ENCODE measurements at regions not wholly inside any gene's neighbourhood (a gene's known extent, or its start where the extent isn't known, plus 50 kb on each side); places are given as distances from the start of the nearest gene placed in this dataset.

GRCh38 chr7:25595996-25596395 is 367.7 kb upstream of the NPVF start:
- intact Hi-C loops (cut with micrococcal nuclease; ENCODE audit: unreplicated experiment) = no loop called here
- H2AFZ ChIP-seq (ENCODE audit: low read length) = no peak overlapping the region
- no peaks in the 10 kb centered on the region for H3K4me1 ChIP-seq (ENCODE audit: insufficient read depth, low read length, poor library complexity, severe bottlenecking)
- no peaks in the 10 kb centered on the region for H4K20me1 ChIP-seq (ENCODE audit: insufficient read depth, low read length)
- no peak overlapping the region for H3K27ac ChIP-seq (ENCODE audit: low read depth, low read length, poor library complexity, severe bottlenecking)
- H3K9me3 ChIP-seq (ENCODE audit: low read length) = no peaks in the 10 kb centered on the region
- no peaks in the 10 kb centered on the region for H3K79me2 ChIP-seq (ENCODE audit: insufficient read depth, low read depth, low read length)
- H3K4me3 ChIP-seq (ENCODE audit: low read depth, low read length, poor library complexity, severe bottlenecking) = no peak overlapping the region
- TF ChIP-seq CTCF (conservative IDR thresholded peaks at IDR 0.05; ENCODE audit: low read length) = no peak
- no peak for TF ChIP-seq EZH2phosphoT487 (IDR thresholded peaks at IDR 0.05; ENCODE audit: borderline replicate concordance, low read depth, low read length)
- no peak for DNase-seq (ENCODE audit: low spot score)
- CTCF ChIA-PET (ENCODE audit: unreplicated experiment) = no interaction called here
- BruUV-seq (replicated peaks) = no TSS peak
- POLR2A ChIA-PET = no interaction called here
- H3K4me2 ChIP-seq (ENCODE audit: low read length) = no peak overlapping the region
- H3K36me3 ChIP-seq (ENCODE audit: insufficient read depth, low read length) = no peaks in the 10 kb centered on the region
- H3K9me2 ChIP-seq (ENCODE audit: insufficient read depth, low read length) = no peaks in the 10 kb centered on the region

GRCh38 chr7:25596443-25596842 is 368.2 kb upstream of the NPVF start:
- no peak for DNase-seq (ENCODE audit: low spot score)
- ChIA-PET POLR2A (no interaction called here), CTCF (ENCODE audit: unreplicated experiment) (no interaction called here)
- H3K9me2 ChIP-seq (ENCODE audit: insufficient read depth, low read length) = no peaks in the 10 kb centered on the region
- H2AFZ ChIP-seq (ENCODE audit: low read length) = no peak overlapping the region
- H3K79me2 ChIP-seq (ENCODE audit: insufficient read depth, low read depth, low read length) = no peaks in the 10 kb centered on the region
- no peak overlapping the region for H3K4me3 ChIP-seq (ENCODE audit: low read depth, low read length, poor library complexity, severe bottlenecking)
- intact Hi-C loops (cut with micrococcal nuclease; ENCODE audit: unreplicated experiment) = no loop called here
- H3K27ac ChIP-seq (ENCODE audit: low read depth, low read length, poor library complexity, severe bottlenecking) = no peak overlapping the region
- no peaks in the 10 kb centered on the region for H4K20me1 ChIP-seq (ENCODE audit: insufficient read depth, low read length)
- TF ChIP-seq CTCF (conservative IDR thresholded peaks at IDR 0.05; ENCODE audit: low read length) (no peak), EZH2phosphoT487 (IDR thresholded peaks at IDR 0.05; ENCODE audit: borderline replicate concordance, low read depth, low read length) (no peak)
- no peak overlapping the region for H3K4me2 ChIP-seq (ENCODE audit: low read length)
- no peaks in the 10 kb centered on the region for H3K9me3 ChIP-seq (ENCODE audit: low read length)
- BruUV-seq (replicated peaks) = no TSS peak
- no peaks in the 10 kb centered on the region for H3K36me3 ChIP-seq (ENCODE audit: insufficient read depth, low read length)
- H3K4me1 ChIP-seq (ENCODE audit: insufficient read depth, low read length, poor library complexity, severe bottlenecking) = no peaks in the 10 kb centered on the region

GRCh38 chr7:25597946-25598345 is 369.7 kb upstream of the NPVF start:
- intact Hi-C loops (cut with micrococcal nuclease; ENCODE audit: unreplicated experiment) = no loop called here
- no TSS peak for BruUV-seq (replicated peaks)
- H3K4me2 ChIP-seq (ENCODE audit: low read length) = no peak overlapping the region
- DNase-seq (ENCODE audit: low spot score) = no peak
- TF ChIP-seq CTCF (conservative IDR thresholded peaks at IDR 0.05; ENCODE audit: low read length) (no peak), EZH2phosphoT487 (IDR thresholded peaks at IDR 0.05; ENCODE audit: borderline replicate concordance, low read depth, low read length) (no peak)
- H3K36me3 ChIP-seq (ENCODE audit: insufficient read depth, low read length) = no peaks in the 10 kb centered on the region
- no peaks in the 10 kb centered on the region for H4K20me1 ChIP-seq (ENCODE audit: insufficient read depth, low read length)
- no peak overlapping the region for H2AFZ ChIP-seq (ENCODE audit: low read length)
- H3K27ac ChIP-seq (ENCODE audit: low read depth, low read length, poor library complexity, severe bottlenecking) = no peak overlapping the region
- H3K4me1 ChIP-seq (ENCODE audit: insufficient read depth, low read length, poor library complexity, severe bottlenecking) = no peaks in the 10 kb centered on the region
- no peaks in the 10 kb centered on the region for H3K9me2 ChIP-seq (ENCODE audit: insufficient read depth, low read length)
- POLR2A ChIA-PET = no interaction called here
- CTCF ChIA-PET (ENCODE audit: unreplicated experiment) = no interaction called here
- H3K9me3 ChIP-seq (ENCODE audit: low read length) = no peaks in the 10 kb centered on the region
- H3K79me2 ChIP-seq (ENCODE audit: insufficient read depth, low read depth, low read length) = no peaks in the 10 kb centered on the region
- no peak overlapping the region for H3K4me3 ChIP-seq (ENCODE audit: low read depth, low read length, poor library complexity, severe bottlenecking)

Data from OCI-LY7 (cell line).